Gastroesophageal sphincter (tissue), 3 donors: ENCODE measurements at regions not wholly inside any gene's neighbourhood (a gene's known extent, or its start where the extent isn't known, plus 50 kb on each side); places are given as distances from the start of the nearest gene placed in this dataset.

Experiments used
- POLR2A ChIP-seq, 2 donors: fragments of 450-650 bp; IDR thresholded peaks; one replicate each; pipeline ENCODE4 v1.6.1; 2017; ENCODE audit warnings: antibody characterized with exemption in 2 of 2, mild to moderate bottlenecking in 2 of 2, moderate library complexity in 1 of 2
- TF ChIP-seq, protein P1 (sequence below), 4 experiments: fragments of 200-600 bp in 2 of 4; fragments of 450-650 bp in 2 of 4; sonication (generic) in 1 of 4; IDR thresholded peaks; one replicate each; pipeline ENCODE4 v1.5.1; 2017 to 2019; ENCODE audit warnings: antibody characterized with exemption in 4 of 4, mild to moderate bottlenecking in 2 of 4, moderate library complexity in 2 of 4

- no peak for TF ChIP-seq POLR2A (IDR thresholded peaks at IDR 0.05)
- TF ChIP-seq, protein P1, sequence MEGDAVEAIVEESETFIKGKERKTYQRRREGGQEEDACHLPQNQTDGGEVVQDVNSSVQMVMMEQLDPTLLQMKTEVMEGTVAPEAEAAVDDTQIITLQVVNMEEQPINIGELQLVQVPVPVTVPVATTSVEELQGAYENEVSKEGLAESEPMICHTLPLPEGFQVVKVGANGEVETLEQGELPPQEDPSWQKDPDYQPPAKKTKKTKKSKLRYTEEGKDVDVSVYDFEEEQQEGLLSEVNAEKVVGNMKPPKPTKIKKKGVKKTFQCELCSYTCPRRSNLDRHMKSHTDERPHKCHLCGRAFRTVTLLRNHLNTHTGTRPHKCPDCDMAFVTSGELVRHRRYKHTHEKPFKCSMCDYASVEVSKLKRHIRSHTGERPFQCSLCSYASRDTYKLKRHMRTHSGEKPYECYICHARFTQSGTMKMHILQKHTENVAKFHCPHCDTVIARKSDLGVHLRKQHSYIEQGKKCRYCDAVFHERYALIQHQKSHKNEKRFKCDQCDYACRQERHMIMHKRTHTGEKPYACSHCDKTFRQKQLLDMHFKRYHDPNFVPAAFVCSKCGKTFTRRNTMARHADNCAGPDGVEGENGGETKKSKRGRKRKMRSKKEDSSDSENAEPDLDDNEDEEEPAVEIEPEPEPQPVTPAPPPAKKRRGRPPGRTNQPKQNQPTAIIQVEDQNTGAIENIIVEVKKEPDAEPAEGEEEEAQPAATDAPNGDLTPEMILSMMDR (IDR thresholded peaks at IDR 0.05), result no peak
Observed at GRCh38 chr13:77378662-77379061, 51.8 kb upstream of the MYCBP2 start.
